Hepatocyte (in vitro differentiated cells): ENCODE measurements at regions not wholly inside any gene's neighbourhood (a gene's known extent, or its start where the extent isn't known, plus 50 kb on each side); places are given as distances from the start of the nearest gene placed in this dataset.

Source experiments
- EZH2 ChIP-seq: fragments of 200-600 bp; sonication (generic); IDR thresholded peaks from 2 replicates; pipeline ENCODE4 v1.6.1; 2016; ENCODE audit warnings: antibody characterized with exemption, mild to moderate bottlenecking, borderline replicate concordance
- TF ChIP-seq, protein P1 (sequence below): fragments of 200-600 bp; sonication (generic); IDR thresholded peaks from 2 replicates; pipeline ENCODE4 v1.5.1; 2016; ENCODE audit warnings: antibody characterized with exemption, mild to moderate bottlenecking; ENCODE audit not compliant: poor library complexity

DNA sequence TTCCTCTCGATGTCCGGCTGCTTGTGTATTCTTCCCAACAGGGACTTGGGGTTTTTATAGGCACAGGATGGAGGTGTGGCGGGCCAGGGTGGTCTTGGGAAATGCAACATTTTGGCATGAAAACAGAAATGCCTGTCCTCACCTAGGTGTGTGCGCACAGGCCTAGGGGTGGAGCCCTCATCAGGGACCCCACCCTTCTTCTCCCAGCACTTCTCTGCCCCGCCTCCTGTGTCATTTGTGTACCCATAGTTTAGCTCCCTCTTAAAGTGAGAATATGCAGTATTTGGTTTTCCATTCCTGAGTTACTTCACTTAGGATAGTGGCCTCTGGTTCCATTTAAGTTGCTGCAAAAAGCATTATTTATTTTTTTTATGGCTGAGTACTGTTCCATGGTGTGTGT, 90.2 kb upstream of the ITGB1 start:
- TF ChIP-seq, protein P1, sequence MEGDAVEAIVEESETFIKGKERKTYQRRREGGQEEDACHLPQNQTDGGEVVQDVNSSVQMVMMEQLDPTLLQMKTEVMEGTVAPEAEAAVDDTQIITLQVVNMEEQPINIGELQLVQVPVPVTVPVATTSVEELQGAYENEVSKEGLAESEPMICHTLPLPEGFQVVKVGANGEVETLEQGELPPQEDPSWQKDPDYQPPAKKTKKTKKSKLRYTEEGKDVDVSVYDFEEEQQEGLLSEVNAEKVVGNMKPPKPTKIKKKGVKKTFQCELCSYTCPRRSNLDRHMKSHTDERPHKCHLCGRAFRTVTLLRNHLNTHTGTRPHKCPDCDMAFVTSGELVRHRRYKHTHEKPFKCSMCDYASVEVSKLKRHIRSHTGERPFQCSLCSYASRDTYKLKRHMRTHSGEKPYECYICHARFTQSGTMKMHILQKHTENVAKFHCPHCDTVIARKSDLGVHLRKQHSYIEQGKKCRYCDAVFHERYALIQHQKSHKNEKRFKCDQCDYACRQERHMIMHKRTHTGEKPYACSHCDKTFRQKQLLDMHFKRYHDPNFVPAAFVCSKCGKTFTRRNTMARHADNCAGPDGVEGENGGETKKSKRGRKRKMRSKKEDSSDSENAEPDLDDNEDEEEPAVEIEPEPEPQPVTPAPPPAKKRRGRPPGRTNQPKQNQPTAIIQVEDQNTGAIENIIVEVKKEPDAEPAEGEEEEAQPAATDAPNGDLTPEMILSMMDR: no peak
- TF ChIP-seq EZH2: no peak
